ENCODE measurements at regions not wholly inside any gene's neighbourhood (a gene's known extent, or its start where the extent isn't known, plus 50 kb on each side); places are given as distances from the start of the nearest gene placed in this dataset.

- TF ChIP-seq, protein P1, sequence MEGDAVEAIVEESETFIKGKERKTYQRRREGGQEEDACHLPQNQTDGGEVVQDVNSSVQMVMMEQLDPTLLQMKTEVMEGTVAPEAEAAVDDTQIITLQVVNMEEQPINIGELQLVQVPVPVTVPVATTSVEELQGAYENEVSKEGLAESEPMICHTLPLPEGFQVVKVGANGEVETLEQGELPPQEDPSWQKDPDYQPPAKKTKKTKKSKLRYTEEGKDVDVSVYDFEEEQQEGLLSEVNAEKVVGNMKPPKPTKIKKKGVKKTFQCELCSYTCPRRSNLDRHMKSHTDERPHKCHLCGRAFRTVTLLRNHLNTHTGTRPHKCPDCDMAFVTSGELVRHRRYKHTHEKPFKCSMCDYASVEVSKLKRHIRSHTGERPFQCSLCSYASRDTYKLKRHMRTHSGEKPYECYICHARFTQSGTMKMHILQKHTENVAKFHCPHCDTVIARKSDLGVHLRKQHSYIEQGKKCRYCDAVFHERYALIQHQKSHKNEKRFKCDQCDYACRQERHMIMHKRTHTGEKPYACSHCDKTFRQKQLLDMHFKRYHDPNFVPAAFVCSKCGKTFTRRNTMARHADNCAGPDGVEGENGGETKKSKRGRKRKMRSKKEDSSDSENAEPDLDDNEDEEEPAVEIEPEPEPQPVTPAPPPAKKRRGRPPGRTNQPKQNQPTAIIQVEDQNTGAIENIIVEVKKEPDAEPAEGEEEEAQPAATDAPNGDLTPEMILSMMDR (IDR thresholded peaks at IDR 0.05; ENCODE audit: control extremely low read depth in 1 of 3, insufficient read depth in 1 of 3, low read depth in 1 of 3, low read length in 3 of 3): no peak
- TF ChIP-seq JUN (IDR thresholded peaks at IDR 0.05; ENCODE audit: low read depth, low read length) (no peak), CREB1 (IDR thresholded peaks at IDR 0.05) (no peak)
These were observed 227.0 kb downstream of the INHBA start for GRCh38 chr7:41475801-41476459.
